Cardiac fibroblast (primary cell): ENCODE measurements at regions not wholly inside any gene's neighbourhood (a gene's known extent, or its start where the extent isn't known, plus 50 kb on each side); places are given as distances from the start of the nearest gene placed in this dataset.

ENCODE experiments used
- DNase-seq, 2 donors: peaks; one replicate each; pipeline versions ENCODE4 v3.0.0 to v3.0.0-alpha.2; 2010; ENCODE audit warnings: low read depth in 2 of 2
- H3K4me3 ChIP-seq, 2 donors: replicated peaks in 1 of 2; 1 replicate in 1 of 2; 2 replicates in 1 of 2; pipeline ENCODE4 v1.5.1; 2011; ENCODE audit warnings: low read depth in 2 of 2, low read length in 2 of 2, mild to moderate bottlenecking in 2 of 2, moderate library complexity in 1 of 2
- TF ChIP-seq, protein P1 (sequence below): IDR thresholded peaks from one replicate; pipeline ENCODE4 v1.5.1; 2011; ENCODE audit warnings: low read depth, mild to moderate bottlenecking, low read length, inconsistent platforms

DNA sequence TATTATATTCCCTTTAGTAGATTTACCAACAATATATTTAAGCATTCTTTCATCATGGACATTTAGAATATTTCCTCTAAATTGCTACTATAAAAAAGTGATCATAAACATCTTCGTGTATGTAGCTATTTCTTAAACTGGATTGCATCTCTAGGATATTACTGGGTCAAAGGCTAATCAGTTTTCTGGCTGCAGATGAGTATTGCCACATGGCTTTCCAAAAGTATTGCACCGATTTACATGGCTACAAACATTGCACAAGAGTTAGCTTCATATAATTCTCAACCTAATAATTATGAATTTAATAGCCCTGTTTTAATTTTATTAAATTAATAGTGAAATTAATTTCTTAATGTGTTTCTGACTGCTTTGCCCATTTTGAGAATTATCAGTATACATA, 183.4 kb downstream of the DMRT2 start:
- no peak overlapping the region for H3K4me3 ChIP-seq
- DNase-seq, result peak; percentile 15 to 25
- TF ChIP-seq, protein P1, sequence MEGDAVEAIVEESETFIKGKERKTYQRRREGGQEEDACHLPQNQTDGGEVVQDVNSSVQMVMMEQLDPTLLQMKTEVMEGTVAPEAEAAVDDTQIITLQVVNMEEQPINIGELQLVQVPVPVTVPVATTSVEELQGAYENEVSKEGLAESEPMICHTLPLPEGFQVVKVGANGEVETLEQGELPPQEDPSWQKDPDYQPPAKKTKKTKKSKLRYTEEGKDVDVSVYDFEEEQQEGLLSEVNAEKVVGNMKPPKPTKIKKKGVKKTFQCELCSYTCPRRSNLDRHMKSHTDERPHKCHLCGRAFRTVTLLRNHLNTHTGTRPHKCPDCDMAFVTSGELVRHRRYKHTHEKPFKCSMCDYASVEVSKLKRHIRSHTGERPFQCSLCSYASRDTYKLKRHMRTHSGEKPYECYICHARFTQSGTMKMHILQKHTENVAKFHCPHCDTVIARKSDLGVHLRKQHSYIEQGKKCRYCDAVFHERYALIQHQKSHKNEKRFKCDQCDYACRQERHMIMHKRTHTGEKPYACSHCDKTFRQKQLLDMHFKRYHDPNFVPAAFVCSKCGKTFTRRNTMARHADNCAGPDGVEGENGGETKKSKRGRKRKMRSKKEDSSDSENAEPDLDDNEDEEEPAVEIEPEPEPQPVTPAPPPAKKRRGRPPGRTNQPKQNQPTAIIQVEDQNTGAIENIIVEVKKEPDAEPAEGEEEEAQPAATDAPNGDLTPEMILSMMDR, result no peak

DNA sequence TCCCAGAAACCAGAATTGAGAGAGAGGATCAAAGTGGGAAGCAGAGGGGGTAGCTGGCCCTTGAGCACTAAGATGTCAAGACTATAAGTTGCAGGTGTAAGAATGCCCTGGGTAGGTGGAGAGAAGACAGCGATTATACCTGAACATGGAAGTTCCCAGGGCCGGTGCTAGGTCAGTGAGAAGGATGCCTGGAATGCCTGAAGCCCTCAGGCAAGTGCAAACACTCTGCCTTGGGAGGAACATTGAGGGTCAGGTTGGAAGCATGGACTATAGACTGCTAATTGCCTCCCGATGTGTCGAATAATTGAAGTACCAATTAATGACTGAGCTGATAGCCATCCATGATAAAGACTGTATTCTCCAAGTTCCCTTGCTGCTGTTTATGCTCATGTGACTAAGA, 185.5 kb downstream of the DMRT2 start:
- TF ChIP-seq, protein P1, result no peak
- no peak overlapping the region for H3K4me3 ChIP-seq
- no peak for DNase-seq

DNA sequence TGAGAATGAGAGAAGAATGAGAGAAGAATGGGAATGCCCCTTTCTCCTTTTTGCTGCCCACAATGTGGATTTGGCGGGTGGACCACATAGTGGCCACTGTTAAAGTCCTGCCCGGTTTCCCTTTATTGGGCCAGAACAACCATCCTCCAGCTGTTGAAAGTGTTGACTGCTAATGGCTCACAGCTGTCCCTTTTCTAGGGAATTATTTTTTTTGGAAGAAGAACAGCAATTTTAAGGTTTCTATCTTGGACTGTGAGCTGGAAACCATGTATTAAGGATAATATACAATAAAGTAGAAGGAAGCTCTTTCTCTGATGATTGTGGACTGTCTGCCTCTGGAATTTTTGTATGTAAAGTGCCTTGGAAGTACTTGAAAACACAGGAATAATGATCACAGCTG, 185.9 kb downstream of the DMRT2 start:
- TF ChIP-seq, protein P1, result no peak
- no peak for DNase-seq
- H3K4me3 ChIP-seq, result no peak overlapping the region

DNA sequence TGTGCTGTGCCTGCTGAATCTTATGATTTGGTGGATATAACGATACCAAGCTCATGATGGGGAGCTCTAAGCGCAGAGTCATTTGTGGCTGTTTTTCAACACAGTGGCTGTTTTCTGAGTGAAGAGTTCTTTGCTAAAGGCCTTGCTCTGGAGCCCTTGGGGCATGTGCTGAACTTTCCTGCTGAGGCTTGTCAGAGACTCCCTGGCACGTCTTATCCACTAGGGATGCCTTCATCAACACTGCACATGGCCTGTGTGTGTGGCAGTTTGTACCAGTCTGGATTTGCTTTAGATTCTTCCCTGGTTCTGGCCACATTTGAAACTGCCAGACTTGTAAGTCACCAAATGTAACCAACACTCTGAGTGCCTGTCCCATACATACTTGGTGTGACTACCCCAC, 188.2 kb downstream of the DMRT2 start:
- no peak overlapping the region for H3K4me3 ChIP-seq
- no peak for DNase-seq
- TF ChIP-seq, protein P1, result no peak

DNA sequence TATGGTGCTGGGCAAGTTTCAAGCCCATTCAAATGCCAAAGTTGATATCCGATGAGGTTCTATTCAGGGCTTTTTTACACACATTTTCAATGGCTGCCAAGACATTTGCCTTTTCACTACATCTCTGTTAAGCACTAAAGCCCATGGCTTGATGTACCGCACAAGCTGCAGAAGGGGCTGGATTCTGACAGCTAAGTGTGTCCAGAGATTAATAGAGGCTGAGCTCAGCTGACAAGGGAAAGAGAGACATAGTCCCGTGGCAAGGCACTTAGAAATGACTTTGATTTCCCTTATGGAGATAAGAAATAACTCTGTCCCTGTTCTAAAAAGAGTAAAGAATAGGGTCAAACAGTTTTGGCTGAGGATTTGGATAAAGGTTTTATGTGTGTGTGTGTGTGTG, 198.6 kb downstream of the DMRT2 start:
- TF ChIP-seq, protein P1, result no peak
- no peak overlapping the region for H3K4me3 ChIP-seq
- DNase-seq, result no peak

DNA sequence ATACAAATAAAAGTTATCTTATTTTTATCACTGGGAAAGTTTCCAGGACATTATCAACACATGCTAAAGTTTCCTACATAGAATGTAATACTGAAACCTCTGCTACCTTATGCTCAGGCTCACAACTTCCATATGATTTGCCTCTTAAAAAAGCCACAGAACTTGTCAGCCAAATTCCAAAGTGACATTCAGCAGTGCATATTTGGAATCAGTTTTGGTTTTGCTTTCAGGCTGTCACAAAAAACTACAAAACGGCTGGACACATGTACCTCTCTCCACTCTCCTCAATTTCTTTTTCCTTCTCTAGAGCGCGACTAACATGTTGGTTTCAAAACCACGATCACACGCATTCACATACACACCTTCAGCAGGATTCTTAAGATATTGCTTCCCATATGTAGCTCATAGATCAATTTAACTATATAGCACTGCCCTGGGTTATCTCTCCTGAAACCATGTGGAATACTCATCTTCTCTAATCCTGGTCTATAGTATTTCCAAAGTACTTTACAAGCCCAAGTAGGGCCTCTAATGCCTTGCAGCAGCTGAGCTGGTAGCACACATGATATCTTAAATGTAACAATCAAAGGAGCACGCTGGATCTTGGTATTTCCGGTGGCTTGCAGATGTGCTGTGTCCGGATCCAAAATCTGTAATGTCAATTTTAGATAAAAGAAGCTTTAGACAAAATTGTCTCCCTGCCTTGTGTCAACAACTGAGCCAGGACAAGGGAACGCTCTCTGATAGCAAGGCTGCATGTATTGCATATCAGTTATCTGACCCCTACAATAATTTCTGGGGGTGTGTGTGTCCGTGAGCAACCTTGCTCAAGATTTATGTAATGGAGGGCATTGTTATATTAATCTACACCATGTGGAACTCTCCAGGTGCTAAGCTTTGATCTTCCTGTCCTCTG, 203.2 kb downstream of the DMRT2 start:
- no peak overlapping the region for H3K4me3 ChIP-seq
- TF ChIP-seq, protein P1, result no peak
- DNase-seq, result no peak
